ENCODE measurements at regions not wholly inside any gene's neighbourhood (a gene's known extent, or its start where the extent isn't known, plus 50 kb on each side); places are given as distances from the start of the nearest gene placed in this dataset.

GRCh38 chr14:97572583-97573458 lies 775.6 kb downstream of the VRK1 start:
- no peaks in the 10 kb centered on the region for H3K36me3 ChIP-seq (ENCODE audit: control insufficient read depth, insufficient read depth, low read length)
- WGBS (ENCODE audit: insufficient coverage) = 23% methylated on average over 15 of the region's 19 CpGs
- no peak overlapping the region for H3K27ac ChIP-seq (ENCODE audit: low read depth, low read length)
- no peaks in the 10 kb centered on the region for H3K9me3 ChIP-seq (ENCODE audit: control insufficient read depth, insufficient read depth, low read length)
- DNase-seq (ENCODE audit: low read depth in 4 of 6, low spot score in 6 of 6) = peak in 2 of 6 donors; percentile 26 to 57
- no peaks in the 10 kb centered on the region for H3K4me1 ChIP-seq (ENCODE audit: control insufficient read depth, insufficient read depth, low read length)
- H3K27me3 ChIP-seq (ENCODE audit: control insufficient read depth, insufficient read depth, low read length) = no peaks in the 10 kb centered on the region
- H3K4me3 ChIP-seq (ENCODE audit: low read depth, low read length) = no peak overlapping the region

- DNase-seq (ENCODE audit: low read depth in 4 of 6, low spot score in 6 of 6) = no peak
- Histone ChIP-seq H3K36me3 (ENCODE audit: control insufficient read depth, insufficient read depth, low read length) (no peaks in the 10 kb centered on the region), H3K4me3 (ENCODE audit: low read depth, low read length) (no peak overlapping the region), H3K27ac (ENCODE audit: low read depth, low read length) (no peak overlapping the region), H3K27me3 (ENCODE audit: control insufficient read depth, insufficient read depth, low read length) (no peaks in the 10 kb centered on the region), H3K9me3 (ENCODE audit: control insufficient read depth, insufficient read depth, low read length) (no peaks in the 10 kb centered on the region), H3K4me1 (ENCODE audit: control insufficient read depth, insufficient read depth, low read length) (no peaks in the 10 kb centered on the region)
- WGBS (ENCODE audit: insufficient coverage) = 100% methylated on average over 5 of the region's 6 CpGs
These were observed 778.5 kb downstream of the VRK1 start for GRCh38 chr14:97575677-97576076.

GRCh38 chr14:97578982-97579548 lies 781.9 kb downstream of the VRK1 start:
- Histone ChIP-seq H3K9me3 (ENCODE audit: control insufficient read depth, insufficient read depth, low read length) (no peaks in the 10 kb centered on the region), H3K27me3 (ENCODE audit: control insufficient read depth, insufficient read depth, low read length) (no peaks in the 10 kb centered on the region), H3K36me3 (ENCODE audit: control insufficient read depth, insufficient read depth, low read length) (no peaks in the 10 kb centered on the region), H3K4me1 (ENCODE audit: control insufficient read depth, insufficient read depth, low read length) (no peaks in the 10 kb centered on the region), H3K27ac (ENCODE audit: low read depth, low read length) (no peak overlapping the region), H3K4me3 (ENCODE audit: low read depth, low read length) (no peak overlapping the region)
- DNase-seq (ENCODE audit: low read depth in 4 of 6, low spot score in 6 of 6) = no peak

GRCh38 chr14:97581016-97581415 lies 783.8 kb downstream of the VRK1 start:
- Histone ChIP-seq H3K4me3 (ENCODE audit: low read depth, low read length) (no peak overlapping the region), H3K4me1 (ENCODE audit: control insufficient read depth, insufficient read depth, low read length) (no peaks in the 10 kb centered on the region), H3K9me3 (ENCODE audit: control insufficient read depth, insufficient read depth, low read length) (no peaks in the 10 kb centered on the region), H3K27me3 (ENCODE audit: control insufficient read depth, insufficient read depth, low read length) (no peaks in the 10 kb centered on the region), H3K36me3 (ENCODE audit: control insufficient read depth, insufficient read depth, low read length) (no peaks in the 10 kb centered on the region), H3K27ac (ENCODE audit: low read depth, low read length) (no peak overlapping the region)
- DNase-seq (ENCODE audit: low read depth in 4 of 6, low spot score in 6 of 6) = peak in 2 of 6 donors; percentile 56 to 80
- 32% methylated on average over 4 of the region's 4 CpGs for WGBS (ENCODE audit: insufficient coverage)

- no peaks in the 10 kb centered on the region for H3K4me1 ChIP-seq (ENCODE audit: control insufficient read depth, insufficient read depth, low read length)
- H3K9me3 ChIP-seq (ENCODE audit: control insufficient read depth, insufficient read depth, low read length) = no peaks in the 10 kb centered on the region
- no peak for DNase-seq (ENCODE audit: low read depth in 4 of 6, low spot score in 6 of 6)
- no CpG with 5 or more reads among the region's 1 CpG for WGBS (ENCODE audit: insufficient coverage)
- no peak overlapping the region for H3K4me3 ChIP-seq (ENCODE audit: low read depth, low read length)
- H3K36me3 ChIP-seq (ENCODE audit: control insufficient read depth, insufficient read depth, low read length) = no peaks in the 10 kb centered on the region
- no peak overlapping the region for H3K27ac ChIP-seq (ENCODE audit: low read depth, low read length)
- no peaks in the 10 kb centered on the region for H3K27me3 ChIP-seq (ENCODE audit: control insufficient read depth, insufficient read depth, low read length)
These were observed 784.8 kb downstream of the VRK1 start for GRCh38 chr14:97582022-97582421.

GRCh38 chr14:97584528-97584927 lies 787.3 kb downstream of the VRK1 start:
- Histone ChIP-seq H3K9me3 (ENCODE audit: control insufficient read depth, insufficient read depth, low read length) (no peaks in the 10 kb centered on the region), H3K4me1 (ENCODE audit: control insufficient read depth, insufficient read depth, low read length) (no peaks in the 10 kb centered on the region), H3K4me3 (ENCODE audit: low read depth, low read length) (no peak overlapping the region), H3K27me3 (ENCODE audit: control insufficient read depth, insufficient read depth, low read length) (no peaks in the 10 kb centered on the region), H3K36me3 (ENCODE audit: control insufficient read depth, insufficient read depth, low read length) (no peaks in the 10 kb centered on the region), H3K27ac (ENCODE audit: low read depth, low read length) (no peak overlapping the region)
- DNase-seq (ENCODE audit: low read depth in 4 of 6, low spot score in 6 of 6) = no peak
- WGBS (ENCODE audit: insufficient coverage) = 86% methylated on average over 2 of the region's 2 CpGs

- no peaks in the 10 kb centered on the region for H3K4me1 ChIP-seq (ENCODE audit: control insufficient read depth, insufficient read depth, low read length)
- no peaks in the 10 kb centered on the region for H3K9me3 ChIP-seq (ENCODE audit: control insufficient read depth, insufficient read depth, low read length)
- no peaks in the 10 kb centered on the region for H3K27me3 ChIP-seq (ENCODE audit: control insufficient read depth, insufficient read depth, low read length)
- H3K27ac ChIP-seq (ENCODE audit: low read depth, low read length) = no peak overlapping the region
- H3K36me3 ChIP-seq (ENCODE audit: control insufficient read depth, insufficient read depth, low read length) = no peaks in the 10 kb centered on the region
- no peak for DNase-seq (ENCODE audit: low read depth in 4 of 6, low spot score in 6 of 6)
- H3K4me3 ChIP-seq (ENCODE audit: low read depth, low read length) = no peak overlapping the region
- 85% methylated on average over 3 of the region's 5 CpGs for WGBS (ENCODE audit: insufficient coverage)
These were observed 795.3 kb downstream of the VRK1 start for GRCh38 chr14:97592341-97592980.

- no peak for DNase-seq (ENCODE audit: low read depth in 4 of 6, low spot score in 6 of 6)
- H3K27me3 ChIP-seq (ENCODE audit: control insufficient read depth, insufficient read depth, low read length) = no peaks in the 10 kb centered on the region
- WGBS (ENCODE audit: insufficient coverage) = no CpG with 5 or more reads among the region's 1 CpG
- no peaks in the 10 kb centered on the region for H3K36me3 ChIP-seq (ENCODE audit: control insufficient read depth, insufficient read depth, low read length)
- H3K4me1 ChIP-seq (ENCODE audit: control insufficient read depth, insufficient read depth, low read length) = no peaks in the 10 kb centered on the region
- no peak overlapping the region for H3K4me3 ChIP-seq (ENCODE audit: low read depth, low read length)
- no peak overlapping the region for H3K27ac ChIP-seq (ENCODE audit: low read depth, low read length)
- H3K9me3 ChIP-seq (ENCODE audit: control insufficient read depth, insufficient read depth, low read length) = no peaks in the 10 kb centered on the region
These were observed 797.1 kb downstream of the VRK1 start for GRCh38 chr14:97594306-97594705.

GRCh38 chr14:97602438-97603117 lies 805.4 kb downstream of the VRK1 start:
- no peak for DNase-seq (ENCODE audit: low read depth in 4 of 6, low spot score in 6 of 6)
- Histone ChIP-seq H3K27me3 (ENCODE audit: control insufficient read depth, insufficient read depth, low read length) (no peaks in the 10 kb centered on the region), H3K27ac (ENCODE audit: low read depth, low read length) (no peak overlapping the region), H3K36me3 (ENCODE audit: control insufficient read depth, insufficient read depth, low read length) (no peaks in the 10 kb centered on the region), H3K4me1 (ENCODE audit: control insufficient read depth, insufficient read depth, low read length) (no peaks in the 10 kb centered on the region), H3K4me3 (ENCODE audit: low read depth, low read length) (no peak overlapping the region), H3K9me3 (ENCODE audit: control insufficient read depth, insufficient read depth, low read length) (no peaks in the 10 kb centered on the region)
- 53% methylated on average over 12 of the region's 13 CpGs for WGBS (ENCODE audit: insufficient coverage)

All from spinal cord (tissue), 9 donors.